ENCODE measurements at regions not wholly inside any gene's neighbourhood (a gene's known extent, or its start where the extent isn't known, plus 50 kb on each side); places are given as distances from the start of the nearest gene placed in this dataset.

DNA sequence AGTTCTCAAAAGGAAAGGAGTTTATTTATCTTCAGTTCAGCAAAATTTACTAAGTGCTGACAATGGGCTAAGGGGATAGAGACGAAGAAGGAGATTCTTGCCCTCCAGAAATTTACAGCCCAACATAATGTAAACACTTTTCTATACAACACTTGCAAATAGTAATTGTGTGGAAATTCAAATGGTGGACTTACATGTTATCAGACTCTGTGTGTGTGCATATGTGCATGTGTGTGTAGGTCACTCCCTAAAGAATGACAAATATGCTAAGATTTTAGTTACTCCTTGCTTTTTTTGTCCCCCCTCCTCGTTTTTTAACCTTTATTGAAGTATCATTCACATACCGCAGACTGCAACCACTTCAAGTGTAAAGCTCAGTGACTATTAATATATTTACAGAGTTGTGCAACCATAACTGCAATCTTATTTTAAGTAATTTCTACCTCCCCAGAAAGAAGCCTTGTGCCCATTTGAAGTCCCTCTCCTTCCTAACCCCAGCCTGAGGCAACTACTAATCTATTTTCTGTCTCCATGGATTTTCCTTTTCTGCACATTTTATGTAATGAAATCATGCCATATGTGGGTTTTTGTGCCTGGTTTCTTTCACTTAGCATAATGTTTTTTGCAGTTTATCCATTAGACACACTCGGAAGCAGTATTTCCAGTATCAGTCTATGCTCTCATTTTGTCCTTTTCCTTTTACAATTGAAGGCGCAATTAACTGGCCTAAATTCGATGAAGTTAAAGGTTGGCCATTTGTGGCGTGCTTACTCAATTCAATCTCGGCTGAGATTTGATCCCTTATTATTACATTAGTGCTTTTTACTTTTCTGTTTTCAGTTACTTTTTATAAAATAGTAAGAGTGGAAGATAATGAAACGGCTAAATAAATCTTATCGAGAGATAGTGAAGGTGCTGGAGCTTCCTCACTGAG is 318.4 kb downstream of the HAPSTR1 start:
- TF ChIP-seq, protein P1, sequence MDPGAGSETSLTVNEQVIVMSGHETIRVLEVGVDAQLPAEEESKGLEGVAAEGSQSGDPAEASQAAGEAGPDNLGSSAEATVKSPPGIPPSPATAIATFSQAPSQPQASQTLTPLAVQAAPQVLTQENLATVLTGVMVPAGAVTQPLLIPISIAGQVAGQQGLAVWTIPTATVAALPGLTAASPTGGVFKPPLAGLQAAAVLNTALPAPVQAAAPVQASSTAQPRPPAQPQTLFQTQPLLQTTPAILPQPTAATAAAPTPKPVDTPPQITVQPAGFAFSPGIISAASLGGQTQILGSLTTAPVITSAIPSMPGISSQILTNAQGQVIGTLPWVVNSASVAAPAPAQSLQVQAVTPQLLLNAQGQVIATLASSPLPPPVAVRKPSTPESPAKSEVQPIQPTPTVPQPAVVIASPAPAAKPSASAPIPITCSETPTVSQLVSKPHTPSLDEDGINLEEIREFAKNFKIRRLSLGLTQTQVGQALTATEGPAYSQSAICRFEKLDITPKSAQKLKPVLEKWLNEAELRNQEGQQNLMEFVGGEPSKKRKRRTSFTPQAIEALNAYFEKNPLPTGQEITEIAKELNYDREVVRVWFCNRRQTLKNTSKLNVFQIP (CRISPR knock-in tag; IDR thresholded peaks at IDR 0.05; ENCODE audit: borderline replicate concordance, low read depth), result no peak
- TF ChIP-seq ZNF70 (CRISPR knock-in tag; IDR thresholded peaks at IDR 0.05), result peak; percentile 25; the same call in 1 of the 2 replicates
- TF ChIP-seq ARNTL (CRISPR knock-in tag; IDR thresholded peaks at IDR 0.05; ENCODE audit: borderline replicate concordance, low read depth), result no peak
- TF ChIP-seq TCF4 (CRISPR knock-in tag; IDR thresholded peaks at IDR 0.05; ENCODE audit: borderline replicate concordance), result peak; percentile 92
- TF ChIP-seq, protein P2, sequence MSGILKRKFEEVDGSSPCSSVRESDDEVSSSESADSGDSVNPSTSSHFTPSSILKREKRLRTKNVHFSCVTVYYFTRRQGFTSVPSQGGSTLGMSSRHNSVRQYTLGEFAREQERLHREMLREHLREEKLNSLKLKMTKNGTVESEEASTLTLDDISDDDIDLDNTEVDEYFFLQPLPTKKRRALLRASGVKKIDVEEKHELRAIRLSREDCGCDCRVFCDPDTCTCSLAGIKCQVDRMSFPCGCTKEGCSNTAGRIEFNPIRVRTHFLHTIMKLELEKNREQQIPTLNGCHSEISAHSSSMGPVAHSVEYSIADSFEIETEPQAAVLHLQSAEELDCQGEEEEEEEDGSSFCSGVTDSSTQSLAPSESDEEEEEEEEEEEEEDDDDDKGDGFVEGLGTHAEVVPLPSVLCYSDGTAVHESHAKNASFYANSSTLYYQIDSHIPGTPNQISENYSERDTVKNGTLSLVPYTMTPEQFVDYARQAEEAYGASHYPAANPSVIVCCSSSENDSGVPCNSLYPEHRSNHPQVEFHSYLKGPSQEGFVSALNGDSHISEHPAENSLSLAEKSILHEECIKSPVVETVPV (CRISPR knock-in tag; IDR thresholded peaks at IDR 0.05), result 0 out of 2 replicates have a peak, but pooled peaks have one; percentile 17
- no peak for TF ChIP-seq CSDC2 (CRISPR knock-in tag; IDR thresholded peaks at IDR 0.05)
- 0 out of 2 replicates have a peak, but pooled peaks have one; percentile 9 for TF ChIP-seq ZNF8 (CRISPR knock-in tag; IDR thresholded peaks at IDR 0.05)
- TF ChIP-seq BACH2 (CRISPR knock-in tag; IDR thresholded peaks at IDR 0.05; ENCODE audit: borderline replicate concordance), result no peak
- no peak; the same call in 2 of the 3 replicates for ATAC-seq

DNA sequence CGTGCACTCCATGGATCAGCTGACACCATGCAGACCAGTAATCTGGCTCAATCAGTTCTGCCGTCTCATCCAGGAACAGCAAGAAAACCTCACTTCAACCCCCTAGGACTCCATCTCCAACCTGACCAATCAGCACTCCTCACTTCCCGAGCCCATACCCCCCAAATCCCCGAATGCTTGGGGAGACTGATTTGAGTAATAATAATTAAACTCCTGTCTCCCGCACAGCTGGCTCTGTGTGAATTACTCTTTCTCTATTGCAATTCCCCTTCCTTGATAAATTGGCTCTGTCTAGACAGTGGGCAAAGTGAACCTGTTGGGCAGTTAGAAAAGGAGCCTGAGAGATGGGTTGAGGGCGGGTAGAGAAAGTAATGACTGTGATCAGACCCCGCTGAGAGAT is 320.0 kb downstream of the HAPSTR1 start:
- no peak for ATAC-seq
- TF ChIP-seq SNAI2 (CRISPR knock-in tag; IDR thresholded peaks at IDR 0.05) (no peak), ZNF8 (CRISPR knock-in tag; IDR thresholded peaks at IDR 0.05) (no peak), CSDC2 (CRISPR knock-in tag; IDR thresholded peaks at IDR 0.05) (no peak), ZFP3 (CRISPR knock-in tag; IDR thresholded peaks at IDR 0.05) (no peak), ESRRG (CRISPR knock-in tag; IDR thresholded peaks at IDR 0.05) (no peak), ZNF70 (CRISPR knock-in tag; IDR thresholded peaks at IDR 0.05) (no peak), ZNF565 (CRISPR knock-in tag; conservative IDR thresholded peaks at IDR 0.05; ENCODE audit: low read depth) (no peak), ISL1 (CRISPR knock-in tag; IDR thresholded peaks at IDR 0.05) (no peak), ARNTL (CRISPR knock-in tag; IDR thresholded peaks at IDR 0.05; ENCODE audit: borderline replicate concordance, low read depth) (no peak), TCF4 (CRISPR knock-in tag; IDR thresholded peaks at IDR 0.05; ENCODE audit: borderline replicate concordance) (no peak), GLIS3 (CRISPR knock-in tag; IDR thresholded peaks at IDR 0.05) (no peak), PPARA (CRISPR knock-in tag; IDR thresholded peaks at IDR 0.05; ENCODE audit: borderline replicate concordance) (no peak), ZC3H10 (CRISPR knock-in tag; IDR thresholded peaks at IDR 0.05) (no peak)
- TF ChIP-seq, protein P3, sequence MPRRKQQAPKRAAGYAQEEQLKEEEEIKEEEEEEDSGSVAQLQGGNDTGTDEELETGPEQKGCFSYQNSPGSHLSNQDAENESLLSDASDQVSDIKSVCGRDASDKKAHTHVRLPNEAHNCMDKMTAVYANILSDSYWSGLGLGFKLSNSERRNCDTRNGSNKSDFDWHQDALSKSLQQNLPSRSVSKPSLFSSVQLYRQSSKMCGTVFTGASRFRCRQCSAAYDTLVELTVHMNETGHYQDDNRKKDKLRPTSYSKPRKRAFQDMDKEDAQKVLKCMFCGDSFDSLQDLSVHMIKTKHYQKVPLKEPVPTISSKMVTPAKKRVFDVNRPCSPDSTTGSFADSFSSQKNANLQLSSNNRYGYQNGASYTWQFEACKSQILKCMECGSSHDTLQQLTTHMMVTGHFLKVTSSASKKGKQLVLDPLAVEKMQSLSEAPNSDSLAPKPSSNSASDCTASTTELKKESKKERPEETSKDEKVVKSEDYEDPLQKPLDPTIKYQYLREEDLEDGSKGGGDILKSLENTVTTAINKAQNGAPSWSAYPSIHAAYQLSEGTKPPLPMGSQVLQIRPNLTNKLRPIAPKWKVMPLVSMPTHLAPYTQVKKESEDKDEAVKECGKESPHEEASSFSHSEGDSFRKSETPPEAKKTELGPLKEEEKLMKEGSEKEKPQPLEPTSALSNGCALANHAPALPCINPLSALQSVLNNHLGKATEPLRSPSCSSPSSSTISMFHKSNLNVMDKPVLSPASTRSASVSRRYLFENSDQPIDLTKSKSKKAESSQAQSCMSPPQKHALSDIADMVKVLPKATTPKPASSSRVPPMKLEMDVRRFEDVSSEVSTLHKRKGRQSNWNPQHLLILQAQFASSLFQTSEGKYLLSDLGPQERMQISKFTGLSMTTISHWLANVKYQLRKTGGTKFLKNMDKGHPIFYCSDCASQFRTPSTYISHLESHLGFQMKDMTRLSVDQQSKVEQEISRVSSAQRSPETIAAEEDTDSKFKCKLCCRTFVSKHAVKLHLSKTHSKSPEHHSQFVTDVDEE (CRISPR knock-in tag; IDR thresholded peaks at IDR 0.05), result no peak
- TF ChIP-seq, protein P4, sequence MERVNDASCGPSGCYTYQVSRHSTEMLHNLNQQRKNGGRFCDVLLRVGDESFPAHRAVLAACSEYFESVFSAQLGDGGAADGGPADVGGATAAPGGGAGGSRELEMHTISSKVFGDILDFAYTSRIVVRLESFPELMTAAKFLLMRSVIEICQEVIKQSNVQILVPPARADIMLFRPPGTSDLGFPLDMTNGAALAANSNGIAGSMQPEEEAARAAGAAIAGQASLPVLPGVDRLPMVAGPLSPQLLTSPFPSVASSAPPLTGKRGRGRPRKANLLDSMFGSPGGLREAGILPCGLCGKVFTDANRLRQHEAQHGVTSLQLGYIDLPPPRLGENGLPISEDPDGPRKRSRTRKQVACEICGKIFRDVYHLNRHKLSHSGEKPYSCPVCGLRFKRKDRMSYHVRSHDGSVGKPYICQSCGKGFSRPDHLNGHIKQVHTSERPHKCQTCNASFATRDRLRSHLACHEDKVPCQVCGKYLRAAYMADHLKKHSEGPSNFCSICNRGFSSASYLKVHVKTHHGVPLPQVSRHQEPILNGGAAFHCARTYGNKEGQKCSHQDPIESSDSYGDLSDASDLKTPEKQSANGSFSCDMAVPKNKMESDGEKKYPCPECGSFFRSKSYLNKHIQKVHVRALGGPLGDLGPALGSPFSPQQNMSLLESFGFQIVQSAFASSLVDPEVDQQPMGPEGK (CRISPR knock-in tag; IDR thresholded peaks at IDR 0.05; ENCODE audit: borderline replicate concordance), result no peak
- TF ChIP-seq, protein P2 (CRISPR knock-in tag; IDR thresholded peaks at IDR 0.05), result no peak
- TF ChIP-seq, protein P1 (CRISPR knock-in tag; IDR thresholded peaks at IDR 0.05; ENCODE audit: borderline replicate concordance, low read depth), result no peak

Data from SK-N-SH treated with all-trans-retinoic acid at 6 μM for 48 hours (cell line).